DMS114 treated with DMSO at 0.1 percent for 48 hours (cell line): ENCODE measurements at regions not wholly inside any gene's neighbourhood (a gene's known extent, or its start where the extent isn't known, plus 50 kb on each side); places are given as distances from the start of the nearest gene placed in this dataset.
A peak's percentile ranks its signal among the peaks of the same experiment; 100 is the strongest.
"Not testable (repeated sequence)": the region's sequence is repeated elsewhere in the genome, so short reads cannot be mapped to it uniquely, and the experiment has no call there.

Source experiments
- DNase-seq: peaks from one replicate; lab custom pipeline; 2025; ENCODE audit not compliant: unreplicated experiment; lab: John Stamatoyannopoulos, UW

- no peak for DNase-seq
Observed at GRCh38 chr9:87781331-87781730, 55.4 kb downstream of the CTSL start.

- no peak for DNase-seq
Observed at GRCh38 chr9:87783180-87783579, 57.3 kb downstream of the CTSL start.

GRCh38 chr9:87785315-87785970 lies 59.5 kb downstream of the CTSL start:
- not testable (repeated sequence) for DNase-seq

GRCh38 chr9:87786423-87786822 lies 60.5 kb downstream of the CTSL start:
- no peak for DNase-seq

GRCh38 chr9:87786876-87787275 lies 61.0 kb downstream of the CTSL start:
- DNase-seq = no peak

- DNase-seq = no peak
Observed at GRCh38 chr9:87787735-87788134, 61.8 kb downstream of the CTSL start.

- no peak for DNase-seq
Observed at GRCh38 chr9:87792831-87793288, 66.9 kb downstream of the CTSL start.

GRCh38 chr9:87793292-87793691 lies 67.4 kb downstream of the CTSL start:
- no peak for DNase-seq

GRCh38 chr9:87795178-87795577 lies 69.3 kb downstream of the CTSL start:
- no peak for DNase-seq

- DNase-seq = no peak
Observed at GRCh38 chr9:87796196-87796595, 70.3 kb downstream of the CTSL start.

GRCh38 chr9:87798261-87798833 lies 72.4 kb downstream of the CTSL start:
- DNase-seq = no peak

- DNase-seq = no peak
Observed at GRCh38 chr9:87799503-87799902, 73.6 kb downstream of the CTSL start.

GRCh38 chr9:87800456-87800855 lies 74.5 kb downstream of the CTSL start:
- no peak for DNase-seq

- no peak for DNase-seq
Observed at GRCh38 chr9:87801013-87801412, 75.1 kb downstream of the CTSL start.

GRCh38 chr9:87803166-87803565 lies 77.2 kb downstream of the CTSL start:
- no peak for DNase-seq

GRCh38 chr9:87803623-87804345 lies 77.9 kb downstream of the CTSL start:
- DNase-seq = no peak

GRCh38 chr9:87805259-87805658 lies 77.4 kb upstream of the SPATA31E1 start:
- DNase-seq = no peak

GRCh38 chr9:87810008-87810407 lies 72.7 kb upstream of the SPATA31E1 start:
- no peak for DNase-seq

- DNase-seq = no peak
Observed at GRCh38 chr9:87810679-87811178, 71.9 kb upstream of the SPATA31E1 start.

GRCh38 chr9:87812375-87813118 lies 70.1 kb upstream of the SPATA31E1 start:
- peak; percentile 5 for DNase-seq

- DNase-seq = no peak
Observed at GRCh38 chr9:87813119-87813463, 69.6 kb upstream of the SPATA31E1 start.
